Cardiac fibroblast (primary cell): ENCODE measurements at regions not wholly inside any gene's neighbourhood (a gene's known extent, or its start where the extent isn't known, plus 50 kb on each side); places are given as distances from the start of the nearest gene placed in this dataset.

Experiments
- DNase-seq, 2 donors: peaks; one replicate each; pipeline versions ENCODE4 v3.0.0 to v3.0.0-alpha.2; 2010; ENCODE audit warnings: low read depth in 2 of 2
- H3K4me3 ChIP-seq, 2 donors: replicated peaks in 1 of 2; 1 replicate in 1 of 2; 2 replicates in 1 of 2; pipeline ENCODE4 v1.5.1; 2011; ENCODE audit warnings: low read depth in 2 of 2, low read length in 2 of 2, mild to moderate bottlenecking in 2 of 2, moderate library complexity in 1 of 2
- CTCF ChIP-seq: IDR thresholded peaks from one replicate; pipeline ENCODE4 v1.5.1; 2011; ENCODE audit warnings: low read depth, mild to moderate bottlenecking, low read length, inconsistent platforms

GRCh38 chr1:60924964-60925798 lies 157.2 kb upstream of the NFIA start:
- H3K4me3 ChIP-seq, result no peak overlapping the region
- no peak for DNase-seq
- TF ChIP-seq CTCF, result no peak

- H3K4me3 ChIP-seq, result no peak overlapping the region
- no peak for DNase-seq
These were observed 158.2 kb upstream of the NFIA start for GRCh38 chr1:60924165-60924564.

GRCh38 chr1:60923389-60924087 lies 158.8 kb upstream of the NFIA start:
- no peak overlapping the region for H3K4me3 ChIP-seq
- no peak for TF ChIP-seq CTCF
- DNase-seq, result no peak

More at GRCh38 chr1:60924165-60924564, 158.2 kb upstream of the NFIA start:
- TF ChIP-seq CTCF, result no peak

GRCh38 chr1:60922304-60922703 lies 160.1 kb upstream of the NFIA start:
- H3K4me3 ChIP-seq, result no peak overlapping the region
- TF ChIP-seq CTCF, result no peak
- no peak for DNase-seq

- no peak for TF ChIP-seq CTCF
- H3K4me3 ChIP-seq, result no peak overlapping the region
These were observed 161.2 kb upstream of the NFIA start for GRCh38 chr1:60921175-60921574.

GRCh38 chr1:60920561-60920960 lies 161.8 kb upstream of the NFIA start:
- no peak for TF ChIP-seq CTCF
- no peak for DNase-seq
- no peak overlapping the region for H3K4me3 ChIP-seq

More at GRCh38 chr1:60921175-60921574, 161.2 kb upstream of the NFIA start:
- DNase-seq, result no peak
